ENCODE measurements at regions not wholly inside any gene's neighbourhood (a gene's known extent, or its start where the extent isn't known, plus 50 kb on each side); places are given as distances from the start of the nearest gene placed in this dataset.

DNA sequence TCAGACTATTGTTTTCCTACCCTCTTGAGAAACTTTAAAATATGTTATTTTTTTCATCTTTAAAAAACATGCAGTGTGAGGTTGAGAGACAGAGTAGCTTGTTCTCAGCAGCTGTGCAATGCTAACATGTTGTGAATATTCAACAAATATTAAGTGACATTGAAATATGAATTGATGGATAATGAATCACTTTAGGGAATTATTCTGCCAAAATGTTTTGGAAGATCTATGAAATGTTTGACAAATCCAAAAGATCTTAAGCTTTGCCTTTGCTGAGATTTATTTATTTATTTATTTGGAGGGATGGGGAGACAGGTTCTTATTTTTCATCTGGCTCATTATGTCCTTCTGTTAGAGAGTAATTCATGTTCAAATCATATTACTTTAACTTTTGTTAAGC, 680.1 kb upstream of the CXADR start:
- no peak for TF ChIP-seq CTCF (IDR thresholded peaks at IDR 0.05; ENCODE audit: low read length, missing control alignments)
- no peak for DNase-seq (ENCODE audit: low read depth)
- no peak overlapping the region for H3K4me3 ChIP-seq (replicated peaks; ENCODE audit: low read depth, low read length)

GRCh38 chr21:16834791-16835190, 678.1 kb upstream of the CXADR start:
- TF ChIP-seq CTCF (IDR thresholded peaks at IDR 0.05; ENCODE audit: low read length, missing control alignments), result no peak
- no peak for DNase-seq (ENCODE audit: low read depth)
- no peak overlapping the region for H3K4me3 ChIP-seq (replicated peaks; ENCODE audit: low read depth, low read length)

DNA sequence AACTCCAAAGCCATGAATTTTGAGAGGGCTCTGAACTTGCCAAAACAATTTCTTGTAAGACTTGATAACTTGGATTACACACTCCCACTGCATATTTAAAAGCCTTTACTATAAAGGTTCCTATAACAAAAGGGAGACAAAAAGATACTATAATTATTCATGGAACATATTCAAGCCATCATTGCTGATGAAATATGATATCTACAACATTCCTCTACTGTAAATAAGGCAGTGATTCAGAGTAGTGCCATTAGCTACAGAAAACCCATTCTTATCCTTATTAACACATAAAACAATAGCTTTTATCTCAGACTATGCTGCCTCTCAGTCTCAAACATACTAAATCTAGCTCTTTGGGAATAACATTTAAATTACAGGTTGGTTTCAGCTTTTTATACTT, 675.5 kb upstream of the CXADR start:
- no peak for TF ChIP-seq CTCF (IDR thresholded peaks at IDR 0.05; ENCODE audit: low read length, missing control alignments)
- no peak overlapping the region for H3K4me3 ChIP-seq (replicated peaks; ENCODE audit: low read depth, low read length)
- peak; percentile 29 for DNase-seq (ENCODE audit: low read depth)

DNA sequence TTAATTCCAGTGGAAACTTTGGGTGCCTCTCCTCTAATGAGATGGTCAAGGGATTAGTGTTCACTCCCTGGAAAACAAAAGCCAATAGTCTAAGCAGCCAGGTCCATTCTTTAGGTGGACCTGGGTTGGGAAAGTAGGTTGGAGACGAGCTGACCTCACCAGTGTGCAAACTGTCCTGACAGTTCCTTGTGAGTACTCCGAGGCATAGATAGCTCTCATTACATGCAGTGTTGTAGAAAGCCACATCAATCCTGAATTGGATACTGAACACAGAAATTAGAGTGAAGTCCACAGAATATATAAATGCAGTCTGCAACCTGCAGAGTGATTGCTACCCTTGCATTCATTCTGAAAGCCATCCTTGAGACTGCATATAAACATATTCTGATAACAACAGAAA, 675.1 kb upstream of the CXADR start:
- no peak overlapping the region for H3K4me3 ChIP-seq (replicated peaks; ENCODE audit: low read depth, low read length)
- no peak for DNase-seq (ENCODE audit: low read depth)
- TF ChIP-seq CTCF (IDR thresholded peaks at IDR 0.05; ENCODE audit: low read length, missing control alignments), result no peak

GRCh38 chr21:16838331-16838730, 674.5 kb upstream of the CXADR start:
- DNase-seq (ENCODE audit: low read depth), result peak; percentile 8
- no peak overlapping the region for H3K4me3 ChIP-seq (replicated peaks; ENCODE audit: low read depth, low read length)
- no peak for TF ChIP-seq CTCF (IDR thresholded peaks at IDR 0.05; ENCODE audit: low read length, missing control alignments)

GRCh38 chr21:16840538-16840937, 672.3 kb upstream of the CXADR start:
- no peak for DNase-seq (ENCODE audit: low read depth)
- TF ChIP-seq CTCF (IDR thresholded peaks at IDR 0.05; ENCODE audit: low read length, missing control alignments), result no peak
- no peak overlapping the region for H3K4me3 ChIP-seq (replicated peaks; ENCODE audit: low read depth, low read length)

DNA sequence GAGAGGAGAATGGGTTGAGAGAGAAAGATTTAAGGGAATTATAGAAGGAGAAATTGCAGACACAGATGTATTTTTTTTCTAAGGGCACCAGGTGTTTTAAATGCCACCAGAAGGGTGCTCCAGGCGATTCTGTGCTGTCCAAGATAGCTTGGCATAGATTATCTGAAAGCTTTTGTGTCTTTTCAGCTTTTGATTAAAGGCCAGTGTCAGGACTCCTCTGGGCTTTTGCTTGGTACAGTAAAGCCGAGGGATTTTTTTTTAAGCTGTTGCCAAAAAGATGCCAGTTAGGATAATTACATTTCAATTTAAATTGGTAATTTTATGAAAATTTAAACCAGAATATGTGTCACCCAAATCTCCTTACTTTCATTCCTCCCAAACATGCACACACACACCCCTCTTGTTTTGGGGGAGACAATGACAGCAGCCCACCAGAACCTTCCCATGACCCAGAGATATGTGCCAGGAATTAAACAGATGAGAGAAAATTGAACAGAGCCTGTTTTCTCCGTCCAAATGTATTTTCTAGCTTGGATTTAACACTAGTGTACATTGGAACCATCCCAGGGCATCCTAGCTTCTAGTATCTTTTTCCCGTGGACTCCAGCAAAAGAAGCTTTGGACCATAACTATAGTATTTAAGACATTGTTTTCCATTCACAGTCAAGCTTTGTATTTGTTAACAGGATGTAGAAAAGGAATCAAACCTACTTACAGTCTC, 670.7 kb upstream of the CXADR start:
- no peak for DNase-seq (ENCODE audit: low read depth)
- TF ChIP-seq CTCF (IDR thresholded peaks at IDR 0.05; ENCODE audit: low read length, missing control alignments), result no peak
- H3K4me3 ChIP-seq (replicated peaks; ENCODE audit: low read depth, low read length), result no peak overlapping the region

All from fibroblast of pulmonary artery (primary cell).